GM12891 (cell line): ENCODE measurements at regions not wholly inside any gene's neighbourhood (a gene's known extent, or its start where the extent isn't known, plus 50 kb on each side); places are given as distances from the start of the nearest gene placed in this dataset.

Source experiments
- PAX5 ChIP-seq: IDR thresholded peaks from 2 replicates; pipeline ENCODE4 v1.6.1; 2011; ENCODE audit warnings: low read length, moderate library complexity, mild to moderate bottlenecking; ENCODE audit not compliant: insufficient read depth, severe bottlenecking
- POLR2A ChIP-seq: IDR thresholded peaks from 2 replicates; pipeline ENCODE4 v1.6.1; 2011; ENCODE audit warnings: low read depth, low read length, control low read depth
- POLR2AphosphoS5 ChIP-seq: IDR thresholded peaks from 2 replicates; pipeline ENCODE4 v1.6.1; 2011; ENCODE audit warnings: low read depth, low read length, control low read depth
- SPI1 ChIP-seq: IDR thresholded peaks from 2 replicates; pipeline ENCODE4 v1.6.1; 2011; ENCODE audit warnings: low read depth, low read length, control low read depth
- TAF1 ChIP-seq: IDR thresholded peaks from 2 replicates; pipeline ENCODE4 v1.6.1; 2011; ENCODE audit warnings: low read depth, low read length, control low read depth

GRCh38 chr3:117550766-117551165, 841.2 kb downstream of the TUSC7 start:
- TF ChIP-seq SPI1 (no peak), POLR2AphosphoS5 (no peak), TAF1 (no peak), POLR2A (no peak), PAX5 (no peak)
